GM19397 (cell line): ENCODE measurements at regions not wholly inside any gene's neighbourhood (a gene's known extent, or its start where the extent isn't known, plus 50 kb on each side); places are given as distances from the start of the nearest gene placed in this dataset.
"Not testable (repeated sequence)": the region's sequence is repeated elsewhere in the genome, so short reads cannot be mapped to it uniquely, and the experiment has no call there.

Experiments used
- ATAC-seq: cut with Tn5 transposase; IDR thresholded peaks from one replicate; pipeline ENCODE4 v1.9.1; 2021; ENCODE audit warnings: mild to moderate bottlenecking, moderate library complexity; ENCODE audit not compliant: unreplicated experiment

GRCh38 chr7:69276011-69276729 lies 322.1 kb upstream of the AUTS2 start:
- no peak for ATAC-seq

GRCh38 chr7:69277366-69277765 lies 320.9 kb upstream of the AUTS2 start:
- ATAC-seq: no peak

DNA sequence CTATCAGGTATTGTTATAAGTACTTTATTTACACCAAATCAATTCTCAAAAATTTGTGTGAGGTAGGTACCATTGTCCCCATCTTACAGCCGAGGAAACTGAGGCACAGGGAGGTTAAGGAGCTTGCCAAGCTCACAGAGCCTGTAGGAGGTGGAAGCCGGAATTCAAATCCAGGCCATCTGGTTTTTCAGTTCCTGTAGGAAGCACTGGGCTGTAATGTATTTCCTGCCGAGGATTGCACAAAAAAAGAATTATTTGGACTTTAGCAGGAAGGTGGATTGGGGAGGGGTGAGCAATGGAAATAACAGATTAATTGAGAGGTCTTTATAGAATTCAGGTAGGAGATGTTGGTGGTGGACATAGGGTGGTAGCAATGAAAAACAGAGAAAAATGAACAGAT lies 315.3 kb upstream of the AUTS2 start:
- no peak for ATAC-seq

- ATAC-seq: no peak
Observed at GRCh38 chr7:69283421-69283820, 314.9 kb upstream of the AUTS2 start.

GRCh38 chr7:69285854-69286253 lies 312.4 kb upstream of the AUTS2 start:
- ATAC-seq: no peak

DNA sequence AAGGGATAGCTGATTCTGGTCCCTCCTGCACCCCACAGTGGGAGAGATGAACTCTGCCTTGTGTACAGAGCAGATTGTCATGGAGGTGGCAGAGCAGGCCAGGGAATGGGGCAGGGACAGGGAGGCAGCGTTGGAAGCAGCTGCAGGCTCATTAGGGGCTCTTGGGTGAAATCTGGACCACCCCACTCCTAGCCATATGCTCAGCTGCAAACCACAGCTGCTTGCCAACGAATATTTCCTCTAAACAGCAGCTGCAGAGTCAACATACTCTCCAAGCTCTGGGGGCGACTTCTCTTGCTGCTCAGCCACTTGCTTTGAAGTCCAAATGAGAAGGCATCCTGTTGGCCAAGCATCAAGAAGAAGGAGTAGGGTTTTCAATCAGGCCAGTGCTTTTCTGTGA lies 302.3 kb upstream of the AUTS2 start:
- no peak for ATAC-seq

DNA sequence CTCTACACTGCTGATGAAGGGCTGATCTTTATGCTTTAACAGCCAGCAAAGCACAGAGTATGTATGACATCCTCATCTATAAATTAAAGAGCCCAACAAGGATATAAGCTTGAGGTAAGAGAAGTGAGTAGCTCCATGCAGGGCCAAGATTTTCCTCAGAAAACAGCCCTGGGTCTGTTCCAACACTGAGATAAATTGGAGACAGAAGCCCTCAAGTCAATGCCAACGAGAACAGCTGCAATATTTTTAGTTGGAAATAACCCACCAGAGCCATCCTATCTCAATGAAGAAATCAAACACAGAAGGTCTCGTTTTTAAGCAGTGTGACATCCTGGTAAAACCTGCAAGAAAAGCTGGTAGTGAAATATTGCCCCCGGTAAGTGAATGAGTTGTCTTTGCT lies 297.0 kb upstream of the AUTS2 start:
- no peak for ATAC-seq

DNA sequence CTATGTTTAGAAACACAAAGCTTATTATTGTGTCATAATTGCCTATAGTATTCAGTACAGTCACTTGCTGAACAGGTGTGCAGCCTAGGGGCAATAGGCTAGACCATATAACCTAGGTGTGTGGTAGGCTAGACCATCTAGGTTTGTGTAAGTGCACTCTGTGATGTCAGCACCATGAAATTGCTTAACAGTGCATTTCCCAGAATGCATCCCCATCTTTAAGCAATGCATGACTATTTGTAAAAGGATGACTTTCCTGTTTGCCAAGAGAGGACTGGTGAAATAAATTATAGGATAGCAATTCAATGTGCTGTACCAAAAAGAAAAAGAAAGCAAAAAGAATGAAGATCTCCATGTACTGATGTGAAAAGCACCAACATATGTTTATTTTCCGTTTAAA lies 288.7 kb upstream of the AUTS2 start:
- ATAC-seq: no peak

- no peak for ATAC-seq
Observed at GRCh38 chr7:69311489-69311888, 286.8 kb upstream of the AUTS2 start.

DNA sequence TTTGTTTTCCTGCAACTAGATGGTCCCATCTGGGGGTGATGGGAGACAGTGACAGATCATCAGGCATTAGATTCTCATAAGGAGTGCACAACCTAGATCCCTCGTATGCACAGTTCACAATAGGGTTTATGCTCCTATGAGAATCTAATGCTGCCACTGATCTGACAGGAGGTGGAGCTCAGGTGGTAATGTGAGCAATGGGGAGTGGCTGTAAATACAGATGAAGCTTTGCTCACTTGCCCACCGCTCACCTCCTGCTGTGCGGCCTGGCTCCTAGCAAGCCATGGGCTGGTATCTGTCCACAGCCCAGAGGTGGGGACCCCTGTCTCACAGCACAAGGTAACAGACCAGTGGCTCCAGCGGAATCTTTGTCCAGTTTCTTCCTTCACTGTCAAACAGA lies 284.4 kb upstream of the AUTS2 start:
- ATAC-seq: not testable (repeated sequence)

- no peak for ATAC-seq
Observed at GRCh38 chr7:69318794-69319193, 279.5 kb upstream of the AUTS2 start.

DNA sequence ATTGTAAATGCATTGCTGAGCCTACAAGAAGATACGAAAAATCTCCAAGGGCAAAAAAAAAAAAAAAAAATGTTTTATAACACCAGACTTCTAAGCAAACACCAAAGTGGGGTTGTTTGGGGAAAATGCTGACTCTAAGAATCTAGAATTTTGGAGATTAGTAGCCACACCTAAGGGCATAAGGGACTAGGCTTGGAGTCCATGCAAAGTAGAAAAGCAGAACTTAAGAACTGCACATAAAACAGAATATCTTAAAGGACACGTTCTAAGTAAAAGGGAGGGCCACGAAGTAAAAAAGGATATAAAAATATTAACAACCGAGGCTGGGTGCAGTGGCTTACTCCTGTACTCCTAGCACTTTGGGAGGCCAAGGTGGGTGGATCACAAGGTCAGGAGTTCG lies 269.8 kb upstream of the AUTS2 start:
- no peak for ATAC-seq

DNA sequence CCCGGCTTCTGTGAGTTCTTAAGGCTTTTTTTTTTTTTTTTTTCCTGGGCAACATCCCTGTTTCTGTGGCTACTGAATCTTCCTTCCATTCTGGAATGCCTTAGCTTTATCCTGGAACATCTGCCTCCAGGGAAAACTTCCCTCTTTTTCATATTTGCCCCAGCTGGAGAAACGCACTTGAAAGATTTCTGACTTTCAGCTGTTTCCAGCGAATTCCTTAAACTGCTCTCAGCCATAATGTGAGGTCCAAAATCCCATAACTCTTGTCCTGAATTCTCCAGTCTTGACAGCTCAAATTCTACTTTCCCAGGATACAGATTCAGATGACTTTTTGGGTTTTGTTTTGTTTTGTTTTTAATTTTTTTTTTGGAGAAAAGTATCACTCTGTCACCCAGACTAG lies 263.6 kb upstream of the AUTS2 start:
- no peak for ATAC-seq

GRCh38 chr7:69335331-69335730 lies 262.9 kb upstream of the AUTS2 start:
- ATAC-seq: no peak

- ATAC-seq: no peak
Observed at GRCh38 chr7:69336976-69337375, 261.3 kb upstream of the AUTS2 start.

DNA sequence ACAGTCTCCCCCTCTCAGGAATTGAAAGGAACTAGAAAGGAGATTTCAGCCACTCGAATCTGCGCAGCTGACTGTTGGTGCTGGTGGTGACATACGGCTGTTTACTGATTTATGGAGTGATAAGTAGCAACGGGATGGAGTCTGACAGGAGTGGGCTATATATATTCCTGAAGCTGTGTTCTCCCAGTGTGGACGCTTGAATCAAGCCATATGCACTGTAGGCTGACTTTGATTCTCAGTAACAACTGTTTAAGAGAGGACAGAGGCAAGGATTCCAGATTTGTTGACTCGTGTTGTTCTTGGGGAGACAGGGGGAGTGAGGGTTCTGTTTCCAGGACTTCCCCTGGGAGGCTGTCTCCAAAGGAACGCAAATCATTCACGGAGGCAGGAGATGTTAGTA lies 260.1 kb upstream of the AUTS2 start:
- ATAC-seq: no peak

DNA sequence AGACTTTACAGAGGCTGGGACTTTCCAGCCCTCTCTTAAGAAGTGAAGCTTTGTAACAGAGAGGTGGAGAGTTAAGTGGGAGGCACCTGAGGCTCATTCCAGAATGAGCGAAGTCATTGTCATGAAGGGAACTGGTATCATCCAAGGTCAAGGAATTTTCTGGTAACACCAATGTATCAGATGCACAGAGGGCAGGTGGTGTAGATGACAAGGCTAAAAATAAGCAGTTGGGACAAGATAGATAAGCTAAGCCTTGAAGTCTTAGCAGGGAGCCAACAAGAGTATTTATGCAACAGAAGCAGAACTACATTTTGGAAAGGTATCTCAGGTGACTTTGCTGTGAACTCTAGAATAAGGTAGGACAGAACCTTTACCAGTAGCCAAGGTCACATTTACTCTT lies 257.0 kb upstream of the AUTS2 start:
- no peak for ATAC-seq

- ATAC-seq: no peak
Observed at GRCh38 chr7:69342154-69342884, 256.0 kb upstream of the AUTS2 start.

DNA sequence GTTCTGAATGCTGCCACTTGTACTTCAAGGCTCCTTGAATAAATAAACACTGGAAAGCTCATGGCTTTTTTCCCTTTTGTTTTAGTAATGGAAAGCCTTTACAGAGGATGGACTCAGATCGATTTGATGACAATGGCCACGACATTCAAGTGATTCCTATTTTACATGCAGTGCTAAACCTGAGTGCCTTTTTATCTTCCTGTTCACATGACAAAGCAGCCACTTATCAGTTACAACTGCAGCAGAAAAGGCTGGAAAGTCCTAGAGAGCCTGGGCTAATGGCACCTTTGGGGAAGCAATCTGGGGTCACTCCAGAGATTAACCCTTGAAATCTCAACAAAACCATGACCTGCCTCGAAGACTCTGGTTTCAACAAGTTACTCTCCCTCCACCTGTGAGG lies 249.0 kb upstream of the AUTS2 start:
- no peak for ATAC-seq

GRCh38 chr7:69358163-69358821 lies 240.0 kb upstream of the AUTS2 start:
- no peak for ATAC-seq

DNA sequence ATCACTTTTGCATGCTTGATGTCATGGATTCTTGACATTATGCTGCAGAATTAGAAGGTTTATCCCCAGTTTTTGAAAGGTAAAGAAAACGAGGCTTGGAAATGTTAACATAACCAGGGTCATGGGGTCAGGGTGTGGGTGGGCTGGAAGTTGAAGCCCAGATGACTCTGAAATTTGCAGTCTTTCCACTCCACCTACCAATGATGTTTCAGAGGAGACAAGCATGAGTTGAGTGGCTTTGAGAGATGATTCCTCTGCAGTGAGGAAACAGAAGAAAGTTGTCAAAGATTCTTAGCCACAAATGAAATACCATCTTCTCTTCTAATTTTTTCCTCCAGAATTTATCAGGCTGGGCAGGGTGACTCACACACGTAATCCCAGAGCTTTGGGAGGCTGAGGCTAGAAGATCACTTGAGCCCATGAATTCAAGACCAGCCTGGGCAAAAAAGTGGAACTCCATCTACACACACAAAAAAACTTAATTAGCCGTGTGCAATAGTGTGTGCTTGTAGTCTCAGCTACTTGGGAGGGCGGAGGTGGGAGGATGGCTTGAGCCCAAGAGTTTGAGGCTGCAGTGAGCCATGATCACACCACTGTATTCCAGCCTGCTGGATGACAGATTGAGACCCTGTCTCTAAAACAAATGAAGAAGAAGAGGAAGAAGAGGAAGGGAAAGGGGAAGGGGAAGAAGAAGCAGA lies 239.1 kb upstream of the AUTS2 start:
- ATAC-seq: no peak

GRCh38 chr7:69360913-69361312 lies 237.4 kb upstream of the AUTS2 start:
- ATAC-seq: no peak
